Astrocyte (in vitro differentiated cells and primary cell): ENCODE measurements at regions not wholly inside any gene's neighbourhood (a gene's known extent, or its start where the extent isn't known, plus 50 kb on each side); places are given as distances from the start of the nearest gene placed in this dataset.

Experiments
- DNase-seq: peaks from one replicate; pipeline ENCODE4 v3.0.0-alpha.2; 2010; ENCODE audit warnings: low read depth
- FAIRE-seq: peaks from 2 replicates; lab custom pipeline; 2011; peaks lifted over from hg19 to GRCh38; lab: Jason Lieb, UNC
- H2AFZ ChIP-seq: 2 replicates; pipeline ENCODE4 v1.6.0; 2012; ENCODE audit warnings: low read depth, low read length, inconsistent platforms
- H3K27ac ChIP-seq: 2 replicates; pipeline ENCODE4 v1.5.1; 2011; ENCODE audit warnings: low read depth, low read length, inconsistent platforms
- H3K27me3 ChIP-seq: 2 replicates; pipeline ENCODE4 v1.6.0; 2011; ENCODE audit warnings: low read length, inconsistent platforms; ENCODE audit not compliant: insufficient read depth
- H3K36me3 ChIP-seq: 2 replicates; pipeline ENCODE4 v1.5.1; 2011; ENCODE audit warnings: low read length, inconsistent platforms; ENCODE audit not compliant: insufficient read depth
- H3K4me1 ChIP-seq: 2 replicates; pipeline ENCODE4 v1.5.1; 2011; ENCODE audit warnings: low read length, inconsistent platforms; ENCODE audit not compliant: insufficient read depth
- H3K4me2 ChIP-seq: 2 replicates; pipeline ENCODE4 v1.6.0; 2012; ENCODE audit warnings: low read length, inconsistent platforms
- H3K4me3 ChIP-seq: 2 replicates; pipeline ENCODE4 v1.5.1; 2011; ENCODE audit warnings: low read depth, mild to moderate bottlenecking, low read length, inconsistent platforms; ENCODE audit not compliant: insufficient read depth
- H3K79me2 ChIP-seq: 2 replicates; pipeline ENCODE4 v1.6.0; 2012; ENCODE audit warnings: mild to moderate bottlenecking, low read length, inconsistent platforms; ENCODE audit not compliant: insufficient read depth
- H3K9ac ChIP-seq: 2 replicates; pipeline ENCODE4 v1.6.0; 2012; ENCODE audit warnings: mild to moderate bottlenecking, low read length, inconsistent platforms
- H3K9me3 ChIP-seq: 2 replicates; pipeline ENCODE4 v1.5.1; 2012; ENCODE audit warnings: low read depth, mild to moderate bottlenecking, low read length, inconsistent platforms; ENCODE audit not compliant: insufficient read depth
- H4K20me1 ChIP-seq: 2 replicates; pipeline ENCODE4 v1.6.0; 2012; ENCODE audit warnings: low read length, inconsistent platforms; ENCODE audit not compliant: insufficient read depth
- H3K27ac Mint-ChIP-seq: one replicate; pipeline ENCODE4 v1.8.0; 2021; ENCODE audit warnings: mild to moderate bottlenecking, mixed read lengths; ENCODE audit not compliant: unreplicated experiment
- H3K27me3 Mint-ChIP-seq: one replicate; pipeline ENCODE4 v1.8.0; 2021; ENCODE audit warnings: low read depth, mixed read lengths; ENCODE audit not compliant: unreplicated experiment
- H3K36me3 Mint-ChIP-seq: one replicate; pipeline ENCODE4 v1.8.0; 2021; ENCODE audit warnings: low read depth, mixed read lengths; ENCODE audit not compliant: unreplicated experiment
- H3K4me1 Mint-ChIP-seq: one replicate; pipeline ENCODE4 v1.8.0; 2021; ENCODE audit warnings: low read depth, mixed read lengths; ENCODE audit not compliant: unreplicated experiment
- H3K4me3 Mint-ChIP-seq: one replicate; pipeline ENCODE4 v1.8.0; 2021; ENCODE audit warnings: mild to moderate bottlenecking, moderate library complexity, mixed read lengths; ENCODE audit not compliant: unreplicated experiment
- H3K9me3 Mint-ChIP-seq: one replicate; pipeline ENCODE4 v1.8.0; 2021; ENCODE audit warnings: mild to moderate bottlenecking, mixed read lengths; ENCODE audit not compliant: unreplicated experiment
- CTCF ChIP-seq: IDR thresholded peaks from 2 replicates; pipeline ENCODE4 v1.5.1; 2011; ENCODE audit warnings: low read depth, mild to moderate bottlenecking, inconsistent platforms, low read length, moderate library complexity; ENCODE audit not compliant: insufficient read depth
- EZH2 ChIP-seq: IDR thresholded peaks from 2 replicates; pipeline ENCODE4 v1.6.1; 2012; ENCODE audit warnings: mild to moderate bottlenecking, low read length, inconsistent platforms; ENCODE audit not compliant: insufficient read depth

- Histone ChIP-seq H4K20me1 (no peaks in the 10 kb centered on the region), H3K9me3 (no peaks in the 10 kb centered on the region), H3K4me1 (no peaks in the 10 kb centered on the region), H3K36me3 (no peaks in the 10 kb centered on the region), H3K4me3 (no peak overlapping the region), H3K27ac (no peak overlapping the region), H3K27me3 (no peaks in the 10 kb centered on the region), H3K79me2 (no peaks in the 10 kb centered on the region), H3K9ac (no peak overlapping the region), H2AFZ (no peak overlapping the region), H3K4me2 (no peak overlapping the region)
- Mint-ChIP-seq H3K9me3 (no peaks in the 10 kb centered on the region), H3K4me1 (peaks cover 4% of the 10 kb centered on the region), H3K27ac (no peak overlapping the region), H3K4me3 (no peak overlapping the region), H3K27me3 (no peaks in the 10 kb centered on the region), H3K36me3 (no peaks in the 10 kb centered on the region)
- TF ChIP-seq CTCF (no peak), EZH2 (no peak)
- FAIRE-seq (no peak), DNase-seq (no peak)
Measured at GRCh38 chr2:163369111-163369510, 366.7 kb downstream of the FIGN start.

- Mint-ChIP-seq H3K27me3 (no peaks in the 10 kb centered on the region), H3K9me3 (no peaks in the 10 kb centered on the region), H3K27ac (no peak overlapping the region), H3K4me1 (peaks cover 4% of the 10 kb centered on the region), H3K36me3 (no peaks in the 10 kb centered on the region), H3K4me3 (no peak overlapping the region)
- Histone ChIP-seq H3K4me3 (no peak overlapping the region), H4K20me1 (no peaks in the 10 kb centered on the region), H3K9me3 (no peaks in the 10 kb centered on the region), H2AFZ (no peak overlapping the region), H3K4me1 (no peaks in the 10 kb centered on the region), H3K4me2 (no peak overlapping the region), H3K27me3 (no peaks in the 10 kb centered on the region), H3K27ac (no peak overlapping the region), H3K9ac (no peak overlapping the region), H3K36me3 (no peaks in the 10 kb centered on the region), H3K79me2 (no peaks in the 10 kb centered on the region)
- FAIRE-seq, result no peak
- DNase-seq, result no peak
- TF ChIP-seq CTCF, result no peak
- no peak for TF ChIP-seq EZH2
Measured at GRCh38 chr2:163368655-163369054, 367.2 kb downstream of the FIGN start.

GRCh38 chr2:163367825-163368582 lies 367.8 kb downstream of the FIGN start:
- Histone ChIP-seq H3K4me1 (no peaks in the 10 kb centered on the region), H2AFZ (no peak overlapping the region), H3K4me2 (no peak overlapping the region), H3K4me3 (no peak overlapping the region), H3K9me3 (no peaks in the 10 kb centered on the region), H4K20me1 (no peaks in the 10 kb centered on the region), H3K36me3 (no peaks in the 10 kb centered on the region), H3K79me2 (no peaks in the 10 kb centered on the region), H3K27me3 (no peaks in the 10 kb centered on the region), H3K27ac (no peak overlapping the region), H3K9ac (no peak overlapping the region)
- no peak overlapping the region for H3K27ac Mint-ChIP-seq
- TF ChIP-seq CTCF (no peak), EZH2 (no peak)
- no peaks in the 10 kb centered on the region for H3K36me3 Mint-ChIP-seq
- peaks cover 4% of the 10 kb centered on the region for H3K4me1 Mint-ChIP-seq
- no peak overlapping the region for H3K4me3 Mint-ChIP-seq
- FAIRE-seq (no peak), DNase-seq (no peak)
- no peaks in the 10 kb centered on the region for H3K27me3 Mint-ChIP-seq
- H3K9me3 Mint-ChIP-seq, result no peaks in the 10 kb centered on the region
